ENCODE measurements at regions not wholly inside any gene's neighbourhood (a gene's known extent, or its start where the extent isn't known, plus 50 kb on each side); places are given as distances from the start of the nearest gene placed in this dataset.

GRCh38 chr12:66919466-66919865, 240.6 kb upstream of the GRIP1 start:
- DNase-seq = no peak

- no peak for DNase-seq
Observed at GRCh38 chr12:66920205-66920604, 241.3 kb upstream of the GRIP1 start.

GRCh38 chr12:66921151-66921550, 242.3 kb upstream of the GRIP1 start:
- DNase-seq = no peak

GRCh38 chr12:66925083-66925482, 246.2 kb upstream of the GRIP1 start:
- DNase-seq = no peak

- no peak for DNase-seq
Observed at GRCh38 chr12:66929121-66929520, 250.2 kb upstream of the GRIP1 start.

GRCh38 chr12:66931091-66931490, 252.2 kb upstream of the GRIP1 start:
- no peak for DNase-seq

GRCh38 chr12:66932126-66932525, 253.2 kb upstream of the GRIP1 start:
- DNase-seq = no peak

GRCh38 chr12:66934302-66935062, 255.6 kb upstream of the GRIP1 start:
- DNase-seq = no peak

- DNase-seq = no peak
Observed at GRCh38 chr12:66941150-66941549, 262.3 kb upstream of the GRIP1 start.

- DNase-seq = no peak
Observed at GRCh38 chr12:66942741-66943465, 264.0 kb upstream of the GRIP1 start.

GRCh38 chr12:66944365-66944764, 265.5 kb upstream of the GRIP1 start:
- no peak for DNase-seq

- no peak for DNase-seq
Observed at GRCh38 chr12:66945189-66945817, 266.4 kb upstream of the GRIP1 start.

- DNase-seq = no peak
Observed at GRCh38 chr12:66947119-66947518, 268.2 kb upstream of the GRIP1 start.

GRCh38 chr12:66952668-66953067, 273.8 kb upstream of the GRIP1 start:
- no peak for DNase-seq

GRCh38 chr12:66956300-66956699, 277.4 kb upstream of the GRIP1 start:
- DNase-seq = no peak

GRCh38 chr12:66959276-66959675, 280.4 kb upstream of the GRIP1 start:
- no peak for DNase-seq

- no peak for DNase-seq
Observed at GRCh38 chr12:66960006-66960405, 281.1 kb upstream of the GRIP1 start.

- DNase-seq = no peak
Observed at GRCh38 chr12:66960704-66961690, 282.1 kb upstream of the GRIP1 start.

- no peak for DNase-seq
Observed at GRCh38 chr12:66962290-66962689, 283.4 kb upstream of the GRIP1 start.

- DNase-seq = no peak
Observed at GRCh38 chr12:66963901-66964300, 285.0 kb upstream of the GRIP1 start.

- no peak for DNase-seq
Observed at GRCh38 chr12:66964629-66965028, 285.8 kb upstream of the GRIP1 start.

- no peak for DNase-seq
Observed at GRCh38 chr12:66965621-66966020, 286.7 kb upstream of the GRIP1 start.

GRCh38 chr12:66971816-66972215, 292.9 kb upstream of the GRIP1 start:
- no peak for DNase-seq
